ENCODE measurements at regions not wholly inside any gene's neighbourhood (a gene's known extent, or its start where the extent isn't known, plus 50 kb on each side); places are given as distances from the start of the nearest gene placed in this dataset.

DNA sequence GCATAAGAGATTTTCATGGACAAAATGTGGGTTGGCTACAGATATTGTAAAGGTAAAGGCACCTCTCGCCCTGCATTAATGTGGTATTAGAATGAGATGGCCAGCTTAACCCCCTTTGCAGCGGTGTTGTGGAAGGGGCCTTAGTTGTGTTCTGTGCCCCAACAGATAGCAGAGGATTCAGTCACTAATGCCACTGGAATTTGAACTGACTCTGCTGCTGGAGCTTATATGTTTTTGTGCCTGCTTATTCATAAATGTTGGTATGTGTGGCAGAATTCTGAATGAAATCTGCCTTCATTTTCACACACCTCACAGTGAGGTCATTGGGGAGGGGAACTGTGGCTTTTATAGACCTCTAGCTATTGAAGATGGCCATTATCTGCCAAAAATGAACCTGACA lies 90.7 kb upstream of the ITGA6 start:
- peaks cover 19% of the 10 kb centered on the region for H3K4me1 Mint-ChIP-seq (ENCODE audit: insufficient read depth, unreplicated experiment)
- no peaks in the 10 kb centered on the region for H3K36me3 Mint-ChIP-seq (ENCODE audit: insufficient read depth, unreplicated experiment)
- no peak overlapping the region for H3K27ac Mint-ChIP-seq (ENCODE audit: low read depth, unreplicated experiment)
- no peak overlapping the region for H3K4me3 Mint-ChIP-seq (ENCODE audit: unreplicated experiment)
- TF ChIP-seq CTCF (IDR thresholded peaks at IDR 0.05; ENCODE audit: unreplicated experiment): no peak
- no peaks in the 10 kb centered on the region for H3K9me3 Mint-ChIP-seq (ENCODE audit: unreplicated experiment)
- no TSS peak for BruUV-seq (replicated peaks)
- no peak for DNase-seq (ENCODE audit: unreplicated experiment)
- POLR2A ChIA-PET: interaction anchor here (0.7 to 1.1 kb wide), 2 partner anchors 48 to 82 kb away, joined by 3 to 4 read pairs; no protein-coding TSS in a partner anchor
- no peaks in the 10 kb centered on the region for H3K27me3 Mint-ChIP-seq (ENCODE audit: insufficient read depth, unreplicated experiment)
- CTCF ChIA-PET: interaction anchor here (0.7 kb wide), 1 partner anchor 15 kb away, joined by 3 read pairs; no protein-coding TSS in a partner anchor
- intact Hi-C loops (cut with micrococcal nuclease): no loop called here

GRCh38 chr2:172339371-172340010 lies 87.9 kb upstream of the ITGA6 start:
- H3K4me3 Mint-ChIP-seq (ENCODE audit: unreplicated experiment): peak overlapping the region; percentile 30
- peak overlapping the region; percentile 88 for H3K27ac Mint-ChIP-seq (ENCODE audit: low read depth, unreplicated experiment)
- intact Hi-C loops (cut with micrococcal nuclease): no loop called here
- POLR2A ChIA-PET: interaction anchor here (0.6 to 1.6 kb wide), 4 partner anchors 24 to 112 kb away, joined by 3 to 4 read pairs (median 3); no protein-coding TSS in a partner anchor
- no peak for TF ChIP-seq CTCF (IDR thresholded peaks at IDR 0.05; ENCODE audit: unreplicated experiment)
- no peaks in the 10 kb centered on the region for H3K36me3 Mint-ChIP-seq (ENCODE audit: insufficient read depth, unreplicated experiment)
- no peaks in the 10 kb centered on the region for H3K27me3 Mint-ChIP-seq (ENCODE audit: insufficient read depth, unreplicated experiment)
- H3K9me3 Mint-ChIP-seq (ENCODE audit: unreplicated experiment): peaks cover 7% of the 10 kb centered on the region
- H3K4me1 Mint-ChIP-seq (ENCODE audit: insufficient read depth, unreplicated experiment): peaks cover 19% of the 10 kb centered on the region
- CTCF ChIA-PET: interaction anchor here (0.7 to 1.8 kb wide), 2 partner anchors 88 to 122 kb away, joined by 3 to 9 read pairs; no protein-coding TSS in a partner anchor
- BruUV-seq (replicated peaks): no TSS peak
- no peak for DNase-seq (ENCODE audit: unreplicated experiment)

GRCh38 chr2:172340394-172340793 lies 87.0 kb upstream of the ITGA6 start:
- Mint-ChIP-seq H3K36me3 (ENCODE audit: insufficient read depth, unreplicated experiment) (no peaks in the 10 kb centered on the region), H3K9me3 (ENCODE audit: unreplicated experiment) (peaks cover 7% of the 10 kb centered on the region), H3K27ac (ENCODE audit: low read depth, unreplicated experiment) (peak overlapping the region; percentile 88), H3K27me3 (ENCODE audit: insufficient read depth, unreplicated experiment) (no peaks in the 10 kb centered on the region), H3K4me3 (ENCODE audit: unreplicated experiment) (peak overlapping the region; percentile 30), H3K4me1 (ENCODE audit: insufficient read depth, unreplicated experiment) (peaks cover 19% of the 10 kb centered on the region)
- intact Hi-C loops (cut with micrococcal nuclease): no loop called here
- DNase-seq (ENCODE audit: unreplicated experiment): no peak
- POLR2A ChIA-PET: interaction anchor here (0.6 to 1.6 kb wide), 9 partner anchors 20 to 113 kb away, joined by 3 to 4 read pairs (median 3); no protein-coding TSS in a partner anchor
- TF ChIP-seq CTCF (IDR thresholded peaks at IDR 0.05; ENCODE audit: unreplicated experiment): no peak
- CTCF ChIA-PET: interaction anchor here (0.5 to 1.8 kb wide), 2 partner anchors 121 to 356 kb away, joined by 3 to 9 read pairs; no protein-coding TSS in a partner anchor
- BruUV-seq (replicated peaks): no TSS peak

DNA sequence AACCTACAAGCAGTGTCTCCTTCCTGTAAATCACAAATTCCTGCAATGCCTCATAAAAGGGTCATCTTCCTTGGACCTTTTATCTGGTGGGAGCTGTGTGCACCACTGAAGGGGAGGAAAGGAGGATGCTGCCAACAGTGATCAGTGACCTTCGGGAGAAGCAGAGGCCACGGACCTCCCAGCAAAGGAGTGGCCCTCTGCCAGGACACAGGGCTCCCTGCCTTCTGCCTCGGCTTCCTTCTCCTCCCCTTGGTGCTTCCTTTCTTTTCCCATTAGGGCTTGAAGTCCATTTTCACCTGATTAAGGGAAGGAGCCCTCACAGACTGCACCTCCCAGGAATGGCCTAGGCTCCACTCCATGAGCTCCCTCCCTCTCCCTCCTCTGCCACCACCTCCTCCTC lies 85.3 kb upstream of the ITGA6 start:
- Mint-ChIP-seq H3K27ac (ENCODE audit: low read depth, unreplicated experiment) (no peak overlapping the region), H3K9me3 (ENCODE audit: unreplicated experiment) (peaks cover 7% of the 10 kb centered on the region), H3K27me3 (ENCODE audit: insufficient read depth, unreplicated experiment) (no peaks in the 10 kb centered on the region), H3K36me3 (ENCODE audit: insufficient read depth, unreplicated experiment) (no peaks in the 10 kb centered on the region), H3K4me1 (ENCODE audit: insufficient read depth, unreplicated experiment) (peaks cover 19% of the 10 kb centered on the region), H3K4me3 (ENCODE audit: unreplicated experiment) (no peak overlapping the region)
- DNase-seq (ENCODE audit: unreplicated experiment): no peak
- BruUV-seq (replicated peaks): no TSS peak
- CTCF ChIA-PET: interaction anchor here (0.6 to 1.2 kb wide), 2 partner anchors 70 to 120 kb away, joined by 5 read pairs; no protein-coding TSS in a partner anchor
- POLR2A ChIA-PET: no interaction called here
- TF ChIP-seq CTCF (IDR thresholded peaks at IDR 0.05; ENCODE audit: unreplicated experiment): no peak
- intact Hi-C loops (cut with micrococcal nuclease): no loop called here

Measured in MCF 10A (cell line).